Gastroesophageal sphincter (tissue), 4 donors: ENCODE measurements at regions not wholly inside any gene's neighbourhood (a gene's known extent, or its start where the extent isn't known, plus 50 kb on each side); places are given as distances from the start of the nearest gene placed in this dataset.

Experiments used
- ATAC-seq: fragments of 150-250 bp; one replicate; pipeline ENCODE4 v1.9.1; 2016; ENCODE audit warnings: mild to moderate bottlenecking, moderate library complexity
- H3K27ac ChIP-seq, 4 donors: fragments of 200-600 bp; sonication (generic) in 3 of 4; 1 replicate in 3 of 4; 2 replicates in 1 of 4; pipeline ENCODE4 v1.5.1; 2016 to 2019
- H3K27me3 ChIP-seq: fragments of 200-600 bp; sonication (generic); one replicate; pipeline ENCODE4 v1.5.1; 2019
- H3K36me3 ChIP-seq, 2 donors: fragments of 200-600 bp; sonication (generic); one replicate each; pipeline ENCODE4 v1.5.1; 2019; ENCODE audit warnings: control low read depth in 1 of 2
- H3K4me1 ChIP-seq, 3 donors: fragments of 200-600 bp; sonication (generic); 1 replicate in 2 of 3; 2 replicates in 1 of 3; pipeline ENCODE4 v1.5.1; 2016 to 2019; ENCODE audit warnings: control low read depth in 2 of 3
- H3K4me3 ChIP-seq, 2 donors: fragments of 200-600 bp; sonication (generic); one replicate each; pipeline ENCODE4 v1.5.1; 2019; ENCODE audit warnings: mild to moderate bottlenecking in 1 of 2, moderate library complexity in 1 of 2
- H3K9me3 ChIP-seq, 3 donors: fragments of 200-600 bp; sonication (generic); one replicate each; pipeline ENCODE4 v1.5.1; 2017 to 2019; ENCODE audit warnings: control low read depth in 2 of 3
- EP300 ChIP-seq: sonication (generic); formaldehyde crosslinking; IDR thresholded peaks from one replicate; pipeline ENCODE4 v1.6.1; 2017; ENCODE audit warnings: antibody characterized with exemption, mild to moderate bottlenecking
- POLR2A ChIP-seq, 2 donors: fragments of 450-650 bp; IDR thresholded peaks; one replicate each; pipeline ENCODE4 v1.6.1; 2017; ENCODE audit warnings: antibody characterized with exemption in 2 of 2, mild to moderate bottlenecking in 2 of 2, moderate library complexity in 1 of 2
- POLR2AphosphoS5 ChIP-seq: sonication (generic); formaldehyde crosslinking; IDR thresholded peaks from one replicate; pipeline ENCODE4 v1.6.1; 2017; ENCODE audit warnings: antibody characterized with exemption
- WGBS, 2 donors: methylation state at CpG; one replicate each; pipeline ENCODE4 v1.1.5; 2018; ENCODE audit warnings: low coverage in 1 of 2; 5-methylcytosine and 5-hydroxymethylcytosine counted together
- TF ChIP-seq, protein P1 (sequence below), 4 experiments: fragments of 200-600 bp in 2 of 4; fragments of 450-650 bp in 2 of 4; sonication (generic) in 1 of 4; IDR thresholded peaks; one replicate each; pipeline ENCODE4 v1.5.1; 2017 to 2019; ENCODE audit warnings: antibody characterized with exemption in 4 of 4, mild to moderate bottlenecking in 2 of 4, moderate library complexity in 2 of 4

DNA sequence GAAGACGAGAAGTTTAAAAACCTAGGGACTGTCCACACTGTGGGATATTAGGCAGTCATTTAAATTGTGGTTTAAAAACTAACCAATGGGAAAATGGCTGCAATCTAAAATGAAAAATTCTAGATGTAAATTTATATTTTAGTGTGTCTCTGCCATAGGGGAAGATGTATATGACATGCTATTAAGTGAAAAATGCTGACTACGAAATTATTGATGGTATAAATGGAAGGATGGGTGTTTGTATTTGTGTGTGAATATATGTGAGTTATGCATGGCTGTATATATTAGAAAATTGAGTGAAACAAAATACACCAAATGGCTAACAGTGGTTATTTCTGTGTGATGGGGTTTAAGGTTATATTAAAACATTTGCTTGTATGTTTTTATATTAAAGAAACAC lies 260.7 kb downstream of the AJAP1 start:
- WGBS, 2 donors: 64 to 76% methylated on average over 2 of the region's 2 CpGs
- peaks cover 21% of the 10 kb centered on the region for H3K27me3 ChIP-seq
- H3K4me3 ChIP-seq: no peak overlapping the region
- H3K36me3 ChIP-seq: no peaks in the 10 kb centered on the region
- H3K9me3 ChIP-seq: peaks cover 0 to 7% (median 0%) of the 10 kb centered on the region in 3 donors
- TF ChIP-seq POLR2A (IDR thresholded peaks at IDR 0.05) (no peak), EP300 (no peak), POLR2AphosphoS5 (no peak)
- TF ChIP-seq, protein P1, sequence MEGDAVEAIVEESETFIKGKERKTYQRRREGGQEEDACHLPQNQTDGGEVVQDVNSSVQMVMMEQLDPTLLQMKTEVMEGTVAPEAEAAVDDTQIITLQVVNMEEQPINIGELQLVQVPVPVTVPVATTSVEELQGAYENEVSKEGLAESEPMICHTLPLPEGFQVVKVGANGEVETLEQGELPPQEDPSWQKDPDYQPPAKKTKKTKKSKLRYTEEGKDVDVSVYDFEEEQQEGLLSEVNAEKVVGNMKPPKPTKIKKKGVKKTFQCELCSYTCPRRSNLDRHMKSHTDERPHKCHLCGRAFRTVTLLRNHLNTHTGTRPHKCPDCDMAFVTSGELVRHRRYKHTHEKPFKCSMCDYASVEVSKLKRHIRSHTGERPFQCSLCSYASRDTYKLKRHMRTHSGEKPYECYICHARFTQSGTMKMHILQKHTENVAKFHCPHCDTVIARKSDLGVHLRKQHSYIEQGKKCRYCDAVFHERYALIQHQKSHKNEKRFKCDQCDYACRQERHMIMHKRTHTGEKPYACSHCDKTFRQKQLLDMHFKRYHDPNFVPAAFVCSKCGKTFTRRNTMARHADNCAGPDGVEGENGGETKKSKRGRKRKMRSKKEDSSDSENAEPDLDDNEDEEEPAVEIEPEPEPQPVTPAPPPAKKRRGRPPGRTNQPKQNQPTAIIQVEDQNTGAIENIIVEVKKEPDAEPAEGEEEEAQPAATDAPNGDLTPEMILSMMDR (IDR thresholded peaks at IDR 0.05): no peak
- no peak for ATAC-seq
- H3K4me1 ChIP-seq: no peaks in the 10 kb centered on the region
- H3K27ac ChIP-seq: no peak overlapping the region

DNA sequence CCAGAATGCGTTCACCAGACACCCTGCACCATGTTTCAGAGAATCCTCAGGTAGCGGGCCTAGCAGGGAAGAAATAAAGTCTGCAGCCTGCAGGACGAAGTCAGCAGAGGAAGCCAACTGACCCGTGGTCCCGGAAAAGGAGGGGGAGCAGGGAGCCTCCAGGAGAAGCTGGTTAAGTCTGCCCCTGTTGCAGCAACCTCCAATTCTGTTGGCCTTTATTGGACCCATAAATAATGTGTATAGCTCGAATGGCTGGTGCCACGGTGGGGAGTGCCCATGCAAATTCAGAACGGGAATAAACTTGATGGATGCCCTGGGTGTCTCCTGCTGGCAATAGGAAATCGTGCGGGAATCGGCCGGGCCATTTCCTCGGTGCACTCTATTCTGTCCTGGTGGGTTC lies 254.1 kb downstream of the AJAP1 start:
- H3K4me3 ChIP-seq: no peak overlapping the region
- no peak for ATAC-seq
- WGBS, 2 donors: 71 to 85% methylated on average over 8 to 9 of the region's 13 CpGs
- TF ChIP-seq, protein P1 (IDR thresholded peaks at IDR 0.05): no peak
- TF ChIP-seq POLR2A (IDR thresholded peaks at IDR 0.05): no peak
- no peak for TF ChIP-seq POLR2AphosphoS5
- TF ChIP-seq EP300: no peak
- H3K4me1 ChIP-seq: no peaks in the 10 kb centered on the region
- H3K36me3 ChIP-seq: no peaks in the 10 kb centered on the region
- H3K27me3 ChIP-seq: peaks cover 1% of the 10 kb centered on the region
- no peak overlapping the region for H3K27ac ChIP-seq
- no peaks in the 10 kb centered on the region for H3K9me3 ChIP-seq

DNA sequence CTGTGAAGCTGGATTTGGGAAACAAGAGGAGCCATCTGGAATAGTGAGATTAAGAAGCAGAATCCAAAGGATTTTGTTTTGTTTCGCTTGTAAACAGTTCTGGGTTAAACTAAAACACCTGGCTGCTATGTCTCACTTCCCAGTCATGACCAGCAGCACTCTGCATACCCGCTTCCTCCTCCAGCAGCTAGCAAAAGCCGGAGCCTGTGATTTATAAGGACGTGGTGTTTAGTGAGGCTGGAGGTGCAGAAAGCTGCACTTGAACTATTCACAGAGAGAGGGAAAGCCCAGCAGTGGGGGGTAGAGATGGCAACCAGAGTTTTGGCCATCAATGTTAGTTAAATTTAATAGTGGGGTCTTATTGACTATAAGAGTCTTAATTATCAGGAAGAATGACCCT lies 240.2 kb downstream of the AJAP1 start:
- no peak for ATAC-seq
- H3K4me3 ChIP-seq: no peak overlapping the region
- H3K4me1 ChIP-seq: no peaks in the 10 kb centered on the region
- peaks cover 34% of the 10 kb centered on the region for H3K27me3 ChIP-seq
- TF ChIP-seq EP300 (no peak), POLR2AphosphoS5 (no peak), POLR2A (IDR thresholded peaks at IDR 0.05) (no peak)
- TF ChIP-seq, protein P1 (IDR thresholded peaks at IDR 0.05): no peak
- H3K9me3 ChIP-seq: no peaks in the 10 kb centered on the region
- WGBS, 2 donors: 14 to 40% methylated on average over 1 to 4 of the region's 4 CpGs
- H3K27ac ChIP-seq: no peak overlapping the region
- no peaks in the 10 kb centered on the region for H3K36me3 ChIP-seq

DNA sequence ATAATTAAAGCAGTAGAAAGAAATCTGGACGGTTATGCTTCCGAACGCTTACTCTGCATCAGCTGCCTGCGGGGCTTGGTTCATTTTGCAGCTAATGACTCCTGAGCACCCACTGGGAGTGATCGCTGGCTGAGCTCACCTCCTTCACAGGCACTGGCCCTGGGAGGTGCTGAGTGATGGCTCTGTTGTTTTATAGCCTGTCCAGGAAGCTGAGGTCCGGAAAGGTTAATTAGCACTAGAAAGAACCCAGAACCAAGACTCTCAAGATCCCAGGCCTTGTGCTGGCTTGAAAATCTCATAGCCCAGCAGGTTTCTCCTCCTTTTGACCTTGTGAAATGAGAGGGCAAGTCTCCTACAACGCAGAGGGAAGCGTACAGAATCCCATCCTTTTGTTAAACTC lies 226.2 kb downstream of the AJAP1 start:
- Histone ChIP-seq H3K36me3 (no peaks in the 10 kb centered on the region), H3K4me3 (no peak overlapping the region), H3K27ac (no peak overlapping the region), H3K4me1 (peaks cover 0 to 7% (median 0%) of the 10 kb centered on the region in 3 donors), H3K9me3 (no peaks in the 10 kb centered on the region), H3K27me3 (no peaks in the 10 kb centered on the region)
- no peak for TF ChIP-seq EP300
- no peak for TF ChIP-seq POLR2A (IDR thresholded peaks at IDR 0.05)
- TF ChIP-seq, protein P1 (IDR thresholded peaks at IDR 0.05): no peak
- TF ChIP-seq POLR2AphosphoS5: no peak
- ATAC-seq: no peak
- WGBS, 2 donors: 43 to 62% methylated on average over 3 to 8 of the region's 8 CpGs

DNA sequence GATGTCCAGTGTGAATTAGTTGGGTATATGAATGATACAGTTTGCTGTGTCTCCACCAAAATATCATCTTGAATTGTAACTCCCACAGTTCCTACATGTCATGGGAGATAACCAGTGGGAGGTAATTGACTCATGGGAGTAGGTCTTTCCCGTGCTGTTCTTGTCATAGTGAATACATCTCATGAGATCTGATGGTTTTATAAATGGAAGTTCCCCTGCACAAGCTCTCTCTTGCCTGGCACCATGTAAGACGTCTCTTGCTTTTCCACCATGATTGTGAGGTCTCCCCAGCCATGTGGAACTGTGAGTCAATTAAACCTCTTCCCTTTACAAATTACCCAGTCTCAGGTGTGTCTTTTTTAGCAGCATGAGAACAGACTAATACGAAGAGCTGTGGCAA lies 223.0 kb downstream of the AJAP1 start:
- Histone ChIP-seq H3K27me3 (no peaks in the 10 kb centered on the region), H3K4me1 (peaks cover 0 to 7% (median 0%) of the 10 kb centered on the region in 3 donors), H3K4me3 (no peak overlapping the region), H3K36me3 (no peaks in the 10 kb centered on the region), H3K27ac (no peak overlapping the region), H3K9me3 (no peaks in the 10 kb centered on the region)
- TF ChIP-seq POLR2AphosphoS5 (no peak), EP300 (no peak), POLR2A (IDR thresholded peaks at IDR 0.05) (no peak)
- TF ChIP-seq, protein P1 (IDR thresholded peaks at IDR 0.05): no peak
- WGBS, 2 donors: 56 to 74% methylated on average over 2 to 3 of the region's 3 CpGs
- ATAC-seq: no peak
